Sigmoid colon (tissue), 6 donors: ENCODE measurements at regions not wholly inside any gene's neighbourhood (a gene's known extent, or its start where the extent isn't known, plus 50 kb on each side); places are given as distances from the start of the nearest gene placed in this dataset.
"Not testable (repeated sequence)": the region's sequence is repeated elsewhere in the genome, so short reads cannot be mapped to it uniquely, and the experiment has no call there.

ENCODE experiments used
- DNase-seq: peaks from one replicate; pipeline ENCODE4 v3.0.0-alpha.2; 2019
- H3K27ac ChIP-seq, 4 donors: fragments of 200-600 bp; sonication (generic); one replicate each; pipeline ENCODE4 v1.5.1; 2016 to 2019; ENCODE audit warnings: mild to moderate bottlenecking in 1 of 4
- H3K27me3 ChIP-seq, 3 donors: fragments of 200-600 bp; sonication (generic); one replicate each; pipeline ENCODE4 v1.5.1; 2019; ENCODE audit warnings: mild to moderate bottlenecking in 1 of 3
- H3K36me3 ChIP-seq, 4 donors: fragments of 200-600 bp; sonication (generic); one replicate each; pipeline ENCODE4 v1.5.1; 2016 to 2019
- H3K4me1 ChIP-seq, 4 donors: fragments of 200-600 bp; sonication (generic); one replicate each; pipeline ENCODE4 v1.5.1; 2017 to 2019
- H3K4me3 ChIP-seq, 4 donors: fragments of 200-600 bp; sonication (generic); one replicate each; pipeline ENCODE4 v1.5.1; 2017 to 2019; ENCODE audit warnings: mild to moderate bottlenecking in 2 of 4, moderate library complexity in 1 of 4
- H3K9me3 ChIP-seq, 4 donors: fragments of 200-600 bp in 3 of 4; sonication (generic) in 3 of 4; one replicate each; pipeline versions ENCODE4 v1.5.1 to v1.6.1; 2013 to 2019
- EP300 ChIP-seq, 4 donors: sonication (generic); formaldehyde crosslinking; IDR thresholded peaks; one replicate each; pipeline ENCODE4 v1.6.1; 2017; ENCODE audit warnings: antibody characterized with exemption in 4 of 4
- POLR2A ChIP-seq, 2 donors: fragments of 450-650 bp; IDR thresholded peaks; one replicate each; pipeline ENCODE4 v1.6.1; 2016; ENCODE audit warnings: antibody characterized with exemption in 2 of 2, mild to moderate bottlenecking in 2 of 2, moderate library complexity in 2 of 2
- POLR2AphosphoS5 ChIP-seq, 4 donors: sonication (generic); formaldehyde crosslinking; IDR thresholded peaks; one replicate each; pipeline ENCODE4 v1.6.1; 2017; ENCODE audit warnings: antibody characterized with exemption in 4 of 4
- WGBS, 2 donors: extraction: QIAGEN DNeasy Blood & Tissue Kit; methylation state at CpG; one replicate each; pipeline ENCODE4 v1.1.7; 2013; 5-methylcytosine and 5-hydroxymethylcytosine counted together
- intact Hi-C: fragments of 100-400 bp; cut with DNase I; formaldehyde crosslinking; loops from one replicate; pipeline ENCODE4 v1.15.1; 2023
- TF ChIP-seq, protein P1 (sequence below), 4 experiments: fragments of 450-650 bp in 3 of 4; fragments of 200-600 bp in 1 of 4; IDR thresholded peaks; one replicate each; pipeline ENCODE4 v1.5.1; 2016 to 2019; ENCODE audit warnings: antibody characterized with exemption in 4 of 4, mild to moderate bottlenecking in 3 of 4, moderate library complexity in 2 of 4
- donor health status: healthy with polysubstance abuse.
- donor health status: healthy.

DNA sequence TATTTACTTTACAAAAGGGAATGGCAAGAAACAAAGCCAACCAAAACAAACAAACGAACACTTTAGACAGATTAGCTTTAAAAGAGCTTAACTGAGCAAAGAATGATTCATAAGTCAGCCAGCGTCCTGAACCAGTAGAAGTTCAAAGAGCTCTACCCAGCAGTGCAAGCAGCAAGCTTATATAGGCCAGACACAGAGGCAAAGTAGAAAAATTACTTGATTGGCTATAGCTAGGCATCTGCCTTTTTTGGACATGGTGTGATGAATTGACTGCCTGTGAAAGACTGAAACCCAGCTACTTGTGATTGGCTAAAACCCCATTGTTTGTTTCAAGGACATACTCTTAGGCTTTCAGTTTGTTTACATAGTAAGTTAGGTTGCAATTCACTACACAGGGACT is 2120.0 kb upstream of the RAG2 start:
- Histone ChIP-seq H3K27ac (no peak overlapping the region), H3K27me3 (no peaks in the 10 kb centered on the region), H3K36me3 (no peaks in the 10 kb centered on the region), H3K4me1 (no peaks in the 10 kb centered on the region), H3K4me3 (no peak overlapping the region), H3K9me3 (no peaks in the 10 kb centered on the region)
- intact Hi-C loops = no loop called here
- TF ChIP-seq POLR2A (IDR thresholded peaks at IDR 0.05) (no peak), POLR2AphosphoS5 (IDR thresholded peaks at IDR 0.05) (no peak), EP300 (IDR thresholded peaks at IDR 0.05) (no peak)
- TF ChIP-seq, protein P1, sequence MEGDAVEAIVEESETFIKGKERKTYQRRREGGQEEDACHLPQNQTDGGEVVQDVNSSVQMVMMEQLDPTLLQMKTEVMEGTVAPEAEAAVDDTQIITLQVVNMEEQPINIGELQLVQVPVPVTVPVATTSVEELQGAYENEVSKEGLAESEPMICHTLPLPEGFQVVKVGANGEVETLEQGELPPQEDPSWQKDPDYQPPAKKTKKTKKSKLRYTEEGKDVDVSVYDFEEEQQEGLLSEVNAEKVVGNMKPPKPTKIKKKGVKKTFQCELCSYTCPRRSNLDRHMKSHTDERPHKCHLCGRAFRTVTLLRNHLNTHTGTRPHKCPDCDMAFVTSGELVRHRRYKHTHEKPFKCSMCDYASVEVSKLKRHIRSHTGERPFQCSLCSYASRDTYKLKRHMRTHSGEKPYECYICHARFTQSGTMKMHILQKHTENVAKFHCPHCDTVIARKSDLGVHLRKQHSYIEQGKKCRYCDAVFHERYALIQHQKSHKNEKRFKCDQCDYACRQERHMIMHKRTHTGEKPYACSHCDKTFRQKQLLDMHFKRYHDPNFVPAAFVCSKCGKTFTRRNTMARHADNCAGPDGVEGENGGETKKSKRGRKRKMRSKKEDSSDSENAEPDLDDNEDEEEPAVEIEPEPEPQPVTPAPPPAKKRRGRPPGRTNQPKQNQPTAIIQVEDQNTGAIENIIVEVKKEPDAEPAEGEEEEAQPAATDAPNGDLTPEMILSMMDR (IDR thresholded peaks at IDR 0.05) = no peak
- DNase-seq = no peak
- 42 to 62% methylated on average over 2 of the region's 2 CpGs for WGBS, 2 donors

DNA sequence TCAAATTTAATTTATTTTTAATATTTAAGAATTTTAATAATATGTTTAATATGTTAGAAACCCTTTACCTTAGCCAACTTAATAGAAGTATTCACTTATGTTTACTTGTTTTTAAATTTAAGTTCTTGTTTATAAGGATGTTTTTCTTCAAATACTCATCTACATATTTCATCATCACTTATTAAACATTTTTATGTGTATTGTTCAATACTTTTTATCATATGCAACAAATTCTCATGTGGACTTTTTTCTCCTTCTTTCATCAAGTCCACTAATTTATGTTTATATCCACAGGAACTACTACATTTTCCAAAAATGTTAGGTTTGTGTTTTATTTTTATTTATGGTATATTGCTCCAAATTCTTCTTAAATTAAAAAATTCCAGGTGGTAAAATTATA is 2113.1 kb upstream of the RAG2 start:
- TF ChIP-seq POLR2A (IDR thresholded peaks at IDR 0.05) = no peak
- TF ChIP-seq, protein P1 (IDR thresholded peaks at IDR 0.05) = no peak
- TF ChIP-seq EP300 (IDR thresholded peaks at IDR 0.05) = no peak
- TF ChIP-seq POLR2AphosphoS5 (IDR thresholded peaks at IDR 0.05) = no peak
- intact Hi-C loops = no loop called here
- no peak for DNase-seq
- H3K4me1 ChIP-seq = no peaks in the 10 kb centered on the region
- H3K27me3 ChIP-seq = no peaks in the 10 kb centered on the region
- H3K9me3 ChIP-seq = no peaks in the 10 kb centered on the region
- no peak overlapping the region for H3K4me3 ChIP-seq
- H3K36me3 ChIP-seq = no peaks in the 10 kb centered on the region
- H3K27ac ChIP-seq = no peak overlapping the region

DNA sequence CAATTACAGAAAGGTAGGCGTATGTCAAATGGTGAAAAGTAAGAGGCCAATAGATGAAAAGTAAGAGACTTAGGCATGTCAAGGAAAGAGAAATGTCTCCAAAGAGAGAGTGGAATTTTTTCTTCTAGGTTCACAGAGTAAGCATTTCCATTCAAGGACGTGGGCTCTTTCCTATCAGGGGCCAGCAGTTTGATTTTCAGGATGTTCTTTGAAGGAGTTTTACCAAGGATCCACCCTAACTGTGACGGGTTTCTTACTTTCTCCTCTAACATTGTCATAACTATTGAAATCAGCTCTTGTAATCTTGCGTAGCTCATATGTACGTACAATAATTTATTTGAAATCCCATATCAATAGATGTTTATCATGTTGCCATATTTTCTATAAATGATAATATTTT is 2112.2 kb upstream of the RAG2 start:
- DNase-seq = no peak
- TF ChIP-seq, protein P1 (IDR thresholded peaks at IDR 0.05) = no peak
- no peak for TF ChIP-seq POLR2AphosphoS5 (IDR thresholded peaks at IDR 0.05)
- TF ChIP-seq POLR2A (IDR thresholded peaks at IDR 0.05) = no peak
- TF ChIP-seq EP300 (IDR thresholded peaks at IDR 0.05) = no peak
- Histone ChIP-seq H3K9me3 (no peaks in the 10 kb centered on the region), H3K36me3 (no peaks in the 10 kb centered on the region), H3K4me1 (no peaks in the 10 kb centered on the region), H3K4me3 (no peak overlapping the region), H3K27ac (no peak overlapping the region), H3K27me3 (no peaks in the 10 kb centered on the region)
- intact Hi-C loops = no loop called here
- WGBS, 2 donors = 73 to 84% methylated on average over 5 of the region's 5 CpGs

DNA sequence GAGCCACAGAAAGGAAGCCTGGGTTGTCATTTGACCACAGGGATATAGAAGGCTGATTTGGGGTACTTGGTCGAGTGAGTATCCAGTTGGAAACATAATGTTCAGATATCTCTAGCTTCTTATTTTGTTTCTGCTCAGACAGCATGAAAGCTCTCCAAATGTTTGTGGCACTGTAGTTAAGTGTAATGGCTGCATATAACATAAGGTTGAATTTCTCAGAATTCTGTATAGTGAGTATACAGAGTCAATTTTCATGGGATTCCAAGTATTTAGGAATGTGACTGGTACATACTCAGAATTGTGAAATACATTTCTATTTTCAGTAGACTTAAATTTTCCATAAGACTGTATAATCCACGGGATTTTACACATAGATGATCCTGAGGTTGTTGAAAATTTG is 2102.1 kb upstream of the RAG2 start:
- no peaks in the 10 kb centered on the region for H3K36me3 ChIP-seq
- no peak for DNase-seq
- WGBS, 2 donors = 34 to 56% methylated on average over 2 of the region's 2 CpGs
- no peak overlapping the region for H3K27ac ChIP-seq
- intact Hi-C loops = no loop called here
- no peaks in the 10 kb centered on the region for H3K27me3 ChIP-seq
- TF ChIP-seq POLR2A (IDR thresholded peaks at IDR 0.05) (no peak), EP300 (IDR thresholded peaks at IDR 0.05) (no peak), POLR2AphosphoS5 (IDR thresholded peaks at IDR 0.05) (no peak)
- TF ChIP-seq, protein P1 (IDR thresholded peaks at IDR 0.05) = no peak
- no peak overlapping the region for H3K4me3 ChIP-seq
- H3K9me3 ChIP-seq = no peaks in the 10 kb centered on the region
- no peaks in the 10 kb centered on the region for H3K4me1 ChIP-seq

DNA sequence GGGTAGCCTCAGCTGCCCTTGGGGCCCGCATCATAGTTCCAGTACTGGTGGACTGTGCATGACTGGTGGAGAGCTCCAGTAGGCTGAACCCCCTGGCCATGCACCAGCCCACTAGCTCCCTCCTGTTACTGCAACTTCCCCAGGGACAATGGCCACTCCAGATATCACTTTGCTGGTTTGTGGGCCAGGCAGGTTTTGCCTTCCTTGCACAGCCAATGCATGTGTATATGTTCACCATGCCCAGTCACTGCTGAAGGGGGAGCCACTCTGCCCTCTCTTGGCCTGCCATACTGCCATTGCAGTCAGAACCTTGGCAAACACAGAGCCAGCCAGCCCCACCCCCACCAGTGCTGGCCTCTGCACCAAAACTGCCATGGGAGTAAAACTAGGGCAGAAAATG is 2095.3 kb upstream of the RAG2 start:
- 93 to 96% methylated on average over 1 of the region's 1 CpG for WGBS, 2 donors
- TF ChIP-seq POLR2A (IDR thresholded peaks at IDR 0.05) (no peak), EP300 (IDR thresholded peaks at IDR 0.05) (no peak), POLR2AphosphoS5 (IDR thresholded peaks at IDR 0.05) (no peak)
- TF ChIP-seq, protein P1 (IDR thresholded peaks at IDR 0.05) = no peak

DNA sequence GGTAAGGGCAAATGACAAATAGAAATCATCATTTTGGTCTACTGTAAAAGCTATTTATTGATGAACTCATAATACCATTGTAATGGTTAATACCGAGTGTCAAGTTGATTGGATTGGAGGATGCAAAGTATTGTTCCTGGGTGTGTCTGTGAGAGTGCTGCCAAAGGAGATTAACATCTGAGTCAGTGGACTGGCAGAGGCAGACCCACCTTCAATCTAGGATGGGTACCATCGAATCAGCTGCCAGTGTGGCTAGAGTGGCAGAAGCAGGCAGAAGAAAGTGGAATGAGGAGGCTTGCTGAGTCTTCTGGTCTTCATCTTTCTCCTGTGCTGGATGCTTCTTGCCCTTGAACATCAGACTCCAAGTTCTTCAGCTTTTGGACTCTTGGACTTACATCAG is 2092.2 kb upstream of the RAG2 start:
- H3K4me3 ChIP-seq, H3K4me1 ChIP-seq, DNase-seq, H3K27ac ChIP-seq, intact Hi-C loops, H3K9me3 ChIP-seq, H3K36me3 ChIP-seq, H3K27me3 ChIP-seq: not testable (repeated sequence)
- 64 to 86% methylated on average over 2 of the region's 2 CpGs for WGBS, 2 donors

More for the DNA sequence above, 2095.3 kb upstream of the RAG2 start:
- H3K27me3 ChIP-seq = no peaks in the 10 kb centered on the region
- no peak for DNase-seq
- no peaks in the 10 kb centered on the region for H3K4me1 ChIP-seq
- H3K4me3 ChIP-seq = no peak overlapping the region
- H3K27ac ChIP-seq = no peak overlapping the region
- H3K9me3 ChIP-seq = no peaks in the 10 kb centered on the region
- intact Hi-C loops = no loop called here
- H3K36me3 ChIP-seq = no peaks in the 10 kb centered on the region
